Activated CD4-positive, alpha-beta T cell treated with anti-CD3 and anti-CD28 coated beads, Interleukin-2, amount 50 U/mL, for 48 hours (primary cell): ENCODE measurements at regions not wholly inside any gene's neighbourhood (a gene's known extent, or its start where the extent isn't known, plus 50 kb on each side); places are given as distances from the start of the nearest gene placed in this dataset.
"Not testable (repeated sequence)": the region's sequence is repeated elsewhere in the genome, so short reads cannot be mapped to it uniquely, and the experiment has no call there.

Experiments used
- DNase-seq, 2 experiments: peaks; one replicate each; pipeline ENCODE4 v3.0.0-alpha.2; 2020

DNA sequence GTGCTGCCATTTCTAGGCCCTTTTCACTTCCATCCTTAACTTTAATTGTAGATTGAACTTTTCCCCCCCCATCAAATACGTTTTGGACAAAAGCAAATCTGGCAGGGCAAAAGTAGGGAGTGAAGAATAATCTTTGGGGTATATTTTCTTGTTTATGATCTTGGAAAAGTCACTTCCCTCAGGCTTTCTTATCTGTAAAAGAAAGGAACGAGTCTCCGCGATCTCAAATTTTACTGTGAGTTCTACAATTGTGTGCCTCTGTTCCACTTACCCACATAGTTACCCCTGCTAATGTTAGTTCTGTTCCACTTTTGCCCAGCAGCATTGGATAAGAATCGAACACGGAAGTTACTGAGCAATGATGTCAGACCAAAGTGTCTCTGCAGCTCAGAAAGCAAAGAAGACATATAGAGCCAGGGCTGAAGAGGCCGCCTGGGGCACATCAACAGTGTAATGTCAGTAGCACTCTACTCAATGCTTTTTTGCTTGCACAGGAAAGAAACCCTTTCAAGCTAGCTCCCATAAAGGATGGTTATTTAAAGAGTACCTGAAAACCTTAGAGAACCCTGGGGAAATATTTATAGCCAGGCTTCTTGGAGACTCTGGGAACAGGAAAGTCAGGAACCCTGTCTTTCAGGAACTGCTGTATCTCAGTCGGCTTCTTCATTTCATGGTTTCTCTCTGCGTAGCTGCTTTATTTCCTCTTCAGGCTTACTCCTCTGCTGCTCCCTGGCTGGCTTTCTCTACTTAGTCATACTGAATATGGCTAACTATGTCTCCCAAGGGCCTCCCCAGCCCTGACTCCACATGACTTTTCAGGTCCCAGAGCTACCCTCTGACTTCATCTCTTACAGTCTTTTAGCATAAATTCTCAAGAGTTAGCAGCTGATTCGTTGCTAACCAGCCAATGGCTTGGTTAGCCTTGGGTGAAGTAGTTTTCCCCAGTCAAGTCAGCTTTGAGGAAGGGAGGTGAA is 123.7 kb upstream of the FAM3C start:
- no peak for DNase-seq

GRCh38 chr7:121517591-121517990 is 121.5 kb upstream of the FAM3C start:
- no peak for DNase-seq

GRCh38 chr7:121516821-121517220 is 120.7 kb upstream of the FAM3C start:
- DNase-seq = no peak

DNA sequence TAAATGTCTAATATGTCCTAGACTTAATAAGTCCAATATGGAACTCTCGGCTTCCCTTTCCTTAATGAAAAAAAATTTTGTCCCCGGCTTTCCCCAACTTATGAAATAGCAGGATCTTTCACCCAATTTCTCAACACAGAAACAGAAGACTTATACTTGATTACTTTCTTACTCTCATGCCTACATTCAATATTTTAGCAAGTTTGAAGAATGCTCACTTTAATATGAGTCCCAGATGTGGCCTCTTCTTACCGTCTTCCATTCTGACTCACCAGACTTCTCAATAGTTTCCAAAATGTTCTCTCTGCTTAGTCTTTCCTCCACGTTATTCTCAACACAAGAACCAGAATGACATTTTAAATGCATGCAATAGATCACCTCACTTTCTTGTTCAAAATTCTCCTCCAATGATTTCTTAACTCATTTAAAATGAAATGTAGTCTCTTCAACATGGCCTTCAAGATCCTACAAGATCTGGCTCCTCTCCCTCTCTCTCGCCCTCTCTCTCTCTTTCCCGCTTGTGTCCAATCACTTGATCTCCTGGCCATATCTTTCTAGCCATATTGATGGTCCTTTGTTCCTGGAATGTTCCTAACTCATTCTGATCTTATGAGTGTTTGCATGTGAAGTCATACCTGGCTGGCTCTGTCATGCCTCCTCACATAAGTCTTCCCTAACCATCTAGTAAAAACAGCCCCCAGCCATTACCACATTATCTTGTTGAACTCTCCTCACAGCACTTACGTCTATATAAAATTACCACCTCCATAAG is 119.7 kb upstream of the FAM3C start:
- DNase-seq = no peak

DNA sequence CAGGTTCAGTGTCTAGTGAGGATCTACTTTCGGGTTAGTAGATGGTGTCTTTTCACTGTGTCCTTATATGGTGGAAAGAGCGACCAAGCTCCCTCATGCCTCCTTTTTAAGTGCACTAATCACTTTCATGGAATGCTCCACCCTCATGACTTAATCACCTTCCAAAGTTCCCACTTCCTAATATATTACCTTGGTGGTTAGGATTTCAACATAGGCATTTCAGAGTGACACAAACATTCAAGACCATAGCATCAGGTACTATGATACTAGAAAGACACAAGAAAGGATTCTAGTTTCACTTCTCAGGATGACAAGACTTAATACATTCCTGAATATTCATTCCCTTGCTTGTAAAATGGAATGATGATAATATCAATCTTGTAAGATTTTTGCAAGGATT is 119.1 kb upstream of the FAM3C start:
- DNase-seq = no peak

GRCh38 chr7:121513105-121513504 is 117.0 kb upstream of the FAM3C start:
- no peak for DNase-seq

DNA sequence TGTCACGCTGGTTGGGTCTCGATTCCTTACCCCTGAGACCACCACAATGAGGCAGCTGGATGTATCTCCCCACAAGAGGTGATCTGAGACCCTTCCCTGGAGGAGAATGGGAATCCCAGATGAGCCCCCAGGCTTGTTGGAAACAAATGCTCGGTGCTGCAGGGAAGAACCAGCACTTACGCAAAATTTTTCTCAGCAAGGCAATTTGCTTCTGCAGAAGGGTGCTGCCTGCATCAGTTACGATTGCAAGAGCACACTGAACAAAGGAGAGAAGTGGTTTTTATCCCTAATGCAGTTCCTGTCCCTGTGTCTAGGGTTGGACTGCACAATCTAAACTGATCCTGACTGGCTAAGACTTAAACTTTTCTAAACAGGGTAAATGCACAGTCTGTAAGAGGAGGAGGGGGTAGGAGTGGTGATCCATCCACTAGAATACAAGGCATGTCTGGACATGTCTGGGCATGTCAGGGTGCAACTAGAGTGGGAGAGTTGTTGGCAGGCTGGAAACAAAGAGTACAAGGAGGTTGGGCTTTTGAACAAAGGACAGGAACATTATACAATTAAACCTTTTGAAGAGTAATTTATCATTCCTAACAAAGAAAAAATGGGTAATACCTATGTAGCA is 114.9 kb upstream of the FAM3C start:
- DNase-seq = no peak

DNA sequence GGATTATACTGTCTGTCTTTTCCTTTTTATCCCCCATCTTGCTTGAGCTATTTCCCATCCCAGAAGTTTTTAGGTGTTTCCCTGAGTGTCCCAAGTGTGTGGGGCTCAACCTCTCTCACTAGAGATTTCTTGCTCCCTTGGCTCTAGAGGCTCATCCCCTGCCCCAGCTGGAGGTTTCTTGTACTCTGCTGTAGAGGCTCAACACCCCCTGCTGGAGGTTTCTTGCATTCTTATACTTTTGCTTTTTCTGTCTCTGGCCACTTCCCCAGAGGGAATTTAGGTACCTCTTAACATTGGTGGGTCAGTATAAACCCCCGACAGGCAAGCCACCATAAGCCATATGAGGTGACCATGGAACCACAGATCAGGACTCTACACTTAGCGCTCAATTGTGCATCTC is 114.2 kb upstream of the FAM3C start:
- peak in 1 of 2 experiments; percentile 14 for DNase-seq

DNA sequence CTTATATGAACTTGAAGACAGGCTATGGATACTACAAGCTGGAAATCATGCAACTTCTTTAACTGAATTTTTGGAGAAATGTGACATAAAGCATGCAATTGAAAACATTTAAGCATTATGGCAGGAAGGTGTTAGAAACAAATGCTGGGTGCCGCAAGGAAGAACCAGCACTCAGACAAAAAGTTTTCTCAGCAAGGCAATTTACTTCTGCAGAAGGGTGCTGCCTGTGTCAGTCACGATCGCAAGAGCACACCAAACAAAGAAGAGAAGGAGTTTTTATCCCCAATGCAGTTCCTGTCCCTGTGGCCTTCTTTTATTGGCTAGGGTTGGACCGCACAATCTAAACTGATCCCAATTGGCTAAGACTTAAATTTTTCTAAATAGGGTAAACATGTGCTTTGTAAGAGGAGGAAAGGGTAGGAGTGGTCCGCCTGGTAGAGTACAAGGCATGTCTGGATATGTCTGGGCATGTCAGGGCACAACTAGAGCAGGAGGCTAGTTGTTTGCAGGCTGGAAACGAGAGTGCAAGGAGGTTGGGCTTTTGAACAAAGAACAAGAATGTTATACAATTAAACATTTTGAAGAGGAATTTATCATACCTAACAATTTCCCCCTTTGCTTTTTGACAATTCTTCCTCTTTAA is 109.6 kb upstream of the FAM3C start:
- DNase-seq = no peak

DNA sequence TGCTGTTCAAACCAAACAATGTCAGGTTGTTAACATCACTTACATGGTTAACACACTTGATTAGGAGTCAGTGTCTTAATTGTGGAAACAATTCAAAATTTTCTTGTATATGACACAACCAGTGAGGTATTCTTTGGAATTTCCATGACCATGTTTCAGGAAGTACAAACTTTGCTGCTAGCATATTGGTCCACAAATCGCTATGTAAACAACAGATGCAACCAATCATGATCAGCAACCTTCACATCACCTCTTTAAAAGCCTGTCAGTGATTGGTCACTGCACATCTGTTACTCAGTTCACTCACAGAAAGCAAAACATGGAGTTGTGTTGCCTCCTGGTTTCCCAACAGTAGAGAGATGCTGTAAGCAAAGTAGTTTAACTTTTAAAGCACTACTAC is 108.9 kb upstream of the FAM3C start:
- DNase-seq = no peak

DNA sequence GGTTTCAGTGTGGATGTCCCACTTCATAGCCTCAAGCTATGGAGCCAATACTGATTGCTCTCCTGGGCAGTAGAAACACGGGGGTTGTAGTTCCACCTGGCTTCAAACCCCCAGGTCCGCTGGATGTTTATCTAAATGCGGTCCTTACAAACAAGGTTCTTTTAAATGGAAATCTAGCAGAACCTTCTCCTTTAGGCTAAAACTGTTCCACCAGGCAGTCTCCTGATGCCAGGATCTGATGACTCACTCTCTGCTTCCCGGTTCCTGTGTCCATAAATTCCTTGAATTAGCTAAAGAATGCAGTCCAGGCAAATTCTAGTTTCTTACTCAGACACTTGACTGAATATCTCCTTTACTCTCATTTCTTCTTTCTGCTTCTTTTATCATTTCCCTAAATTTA is 108.4 kb upstream of the FAM3C start:
- DNase-seq = no peak

- DNase-seq = no peak
Observed at GRCh38 chr7:121503730-121504129, 107.6 kb upstream of the FAM3C start.

- DNase-seq = no peak
Observed at GRCh38 chr7:121503039-121503438, 106.9 kb upstream of the FAM3C start.

- no peak for DNase-seq
Observed at GRCh38 chr7:121501566-121501965, 105.5 kb upstream of the FAM3C start.

GRCh38 chr7:121500360-121501058 is 104.4 kb upstream of the FAM3C start:
- peak in 1 of 2 experiments; percentile 21 for DNase-seq

DNA sequence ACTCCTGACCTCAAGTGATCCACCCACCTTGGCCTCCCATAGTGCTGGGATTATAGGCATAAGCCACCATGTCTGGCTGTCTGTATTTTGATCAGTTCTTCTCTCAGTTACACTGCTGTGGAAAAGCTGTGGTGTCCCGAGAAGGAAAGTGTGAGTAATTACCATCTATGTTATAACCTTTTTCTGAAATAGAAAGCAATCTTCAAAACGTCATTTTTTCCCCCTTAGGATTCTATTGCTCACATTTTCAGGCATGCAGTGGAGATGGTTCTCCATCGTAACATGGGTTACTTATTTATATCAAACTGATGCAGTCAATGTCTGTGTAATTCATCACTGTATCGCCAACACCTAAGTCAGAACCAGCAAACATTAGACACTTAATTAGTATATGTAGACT is 103.5 kb upstream of the FAM3C start:
- peak; percentile 31 to 47 for DNase-seq

- no peak for DNase-seq
Observed at GRCh38 chr7:121498816-121499215, 102.7 kb upstream of the FAM3C start.

GRCh38 chr7:121497545-121497944 is 101.4 kb upstream of the FAM3C start:
- DNase-seq = not testable (repeated sequence)

DNA sequence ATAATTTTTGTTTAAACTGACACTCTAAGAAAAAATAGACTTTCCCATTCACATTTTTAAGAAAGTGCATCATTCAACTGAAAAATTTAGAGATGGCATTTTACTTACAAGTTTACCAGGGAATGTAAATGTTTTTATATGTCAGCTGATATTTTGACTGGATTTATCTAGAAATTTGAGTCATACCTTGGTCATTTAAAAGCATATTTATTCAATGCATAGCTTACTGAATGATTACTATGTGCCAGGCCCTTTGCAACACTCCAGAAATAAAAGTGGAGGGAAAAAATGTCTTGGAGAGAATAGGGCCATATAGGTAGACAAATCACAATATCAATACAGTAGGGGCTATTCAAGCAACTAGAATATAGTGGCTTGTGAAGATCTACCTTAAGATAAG is 98.4 kb upstream of the FAM3C start:
- no peak for DNase-seq

DNA sequence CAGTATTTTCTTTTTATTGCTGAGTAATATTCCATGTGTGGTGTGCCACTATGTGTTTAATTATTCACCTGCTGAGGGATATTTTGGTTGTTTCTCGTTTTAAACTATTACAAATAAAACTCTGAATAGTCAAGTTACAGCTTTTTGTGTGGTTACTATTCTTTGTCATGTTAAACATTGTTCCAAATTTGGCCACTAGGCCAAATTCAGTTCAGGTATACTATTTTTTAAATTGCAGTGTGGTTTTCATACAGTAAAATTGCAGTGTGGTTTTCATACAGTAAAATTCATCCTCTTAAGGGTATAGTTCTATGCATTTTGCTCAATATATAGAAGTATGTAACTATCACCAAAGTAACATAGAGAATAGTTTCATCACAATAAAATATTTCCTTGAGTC is 97.4 kb upstream of the FAM3C start:
- no peak for DNase-seq

- DNase-seq = no peak
Observed at GRCh38 chr7:121490309-121490708, 94.2 kb upstream of the FAM3C start.

- no peak for DNase-seq
Observed at GRCh38 chr7:121489440-121489839, 93.3 kb upstream of the FAM3C start.
